ENCODE measurements at regions not wholly inside any gene's neighbourhood (a gene's known extent, or its start where the extent isn't known, plus 50 kb on each side); places are given as distances from the start of the nearest gene placed in this dataset.

GRCh38 chr6:156013155-156013554 is 557.5 kb upstream of the NOX3 start:
- no peaks in the 10 kb centered on the region for H3K9me3 ChIP-seq (ENCODE audit: severe bottlenecking)
- no peak for TF ChIP-seq CTCF (IDR thresholded peaks at IDR 0.05; ENCODE audit: low read depth, low read length)
- no peak overlapping the region for H3K4me3 ChIP-seq (ENCODE audit: low read depth, low read length)
- DNase-seq: no peak
- H3K36me3 ChIP-seq: no peaks in the 10 kb centered on the region
- no peak overlapping the region for H3K27ac ChIP-seq
- no peaks in the 10 kb centered on the region for H3K27me3 ChIP-seq (ENCODE audit: insufficient read depth, low read depth, severe bottlenecking)

- Histone ChIP-seq H3K9me3 (ENCODE audit: severe bottlenecking) (no peaks in the 10 kb centered on the region), H3K27me3 (ENCODE audit: insufficient read depth, low read depth, severe bottlenecking) (no peaks in the 10 kb centered on the region), H3K36me3 (no peaks in the 10 kb centered on the region), H3K27ac (no peak overlapping the region), H3K4me3 (ENCODE audit: low read depth, low read length) (no peak overlapping the region)
- no peak for DNase-seq
- TF ChIP-seq CTCF (IDR thresholded peaks at IDR 0.05; ENCODE audit: low read depth, low read length): no peak
These were observed 554.0 kb upstream of the NOX3 start for GRCh38 chr6:156009656-156010055.

- Histone ChIP-seq H3K9me3 (ENCODE audit: severe bottlenecking) (no peaks in the 10 kb centered on the region), H3K27me3 (ENCODE audit: insufficient read depth, low read depth, severe bottlenecking) (no peaks in the 10 kb centered on the region), H3K36me3 (no peaks in the 10 kb centered on the region), H3K4me3 (ENCODE audit: low read depth, low read length) (no peak overlapping the region), H3K27ac (no peak overlapping the region)
- no peak for TF ChIP-seq CTCF (IDR thresholded peaks at IDR 0.05; ENCODE audit: low read depth, low read length)
- DNase-seq: no peak
These were observed 549.2 kb upstream of the NOX3 start for GRCh38 chr6:156004796-156005195.

- no peaks in the 10 kb centered on the region for H3K36me3 ChIP-seq
- no peak overlapping the region for H3K4me3 ChIP-seq (ENCODE audit: low read depth, low read length)
- DNase-seq: no peak
- H3K27ac ChIP-seq: no peak overlapping the region
- H3K9me3 ChIP-seq (ENCODE audit: severe bottlenecking): no peaks in the 10 kb centered on the region
- no peak for TF ChIP-seq CTCF (IDR thresholded peaks at IDR 0.05; ENCODE audit: low read depth, low read length)
- no peaks in the 10 kb centered on the region for H3K27me3 ChIP-seq (ENCODE audit: insufficient read depth, low read depth, severe bottlenecking)
These were observed 540.5 kb upstream of the NOX3 start for GRCh38 chr6:155996151-155996550.

- no peaks in the 10 kb centered on the region for H3K9me3 ChIP-seq (ENCODE audit: severe bottlenecking)
- no peaks in the 10 kb centered on the region for H3K27me3 ChIP-seq (ENCODE audit: insufficient read depth, low read depth, severe bottlenecking)
- no peak for DNase-seq
- TF ChIP-seq CTCF (IDR thresholded peaks at IDR 0.05; ENCODE audit: low read depth, low read length): no peak
- H3K36me3 ChIP-seq: no peaks in the 10 kb centered on the region
- H3K4me3 ChIP-seq (ENCODE audit: low read depth, low read length): no peak overlapping the region
- no peak overlapping the region for H3K27ac ChIP-seq
These were observed 539.6 kb upstream of the NOX3 start for GRCh38 chr6:155995281-155995680.

GRCh38 chr6:155994086-155994485 is 538.4 kb upstream of the NOX3 start:
- no peak for DNase-seq
- no peaks in the 10 kb centered on the region for H3K9me3 ChIP-seq (ENCODE audit: severe bottlenecking)
- no peak overlapping the region for H3K4me3 ChIP-seq (ENCODE audit: low read depth, low read length)
- no peak overlapping the region for H3K27ac ChIP-seq
- no peaks in the 10 kb centered on the region for H3K36me3 ChIP-seq
- no peaks in the 10 kb centered on the region for H3K27me3 ChIP-seq (ENCODE audit: insufficient read depth, low read depth, severe bottlenecking)
- TF ChIP-seq CTCF (IDR thresholded peaks at IDR 0.05; ENCODE audit: low read depth, low read length): no peak

Data from WERI-Rb-1 (cell line).